ENCODE measurements at regions not wholly inside any gene's neighbourhood (a gene's known extent, or its start where the extent isn't known, plus 50 kb on each side); places are given as distances from the start of the nearest gene placed in this dataset.
"Not testable (repeated sequence)": the region's sequence is repeated elsewhere in the genome, so short reads cannot be mapped to it uniquely, and the experiment has no call there.

DNA sequence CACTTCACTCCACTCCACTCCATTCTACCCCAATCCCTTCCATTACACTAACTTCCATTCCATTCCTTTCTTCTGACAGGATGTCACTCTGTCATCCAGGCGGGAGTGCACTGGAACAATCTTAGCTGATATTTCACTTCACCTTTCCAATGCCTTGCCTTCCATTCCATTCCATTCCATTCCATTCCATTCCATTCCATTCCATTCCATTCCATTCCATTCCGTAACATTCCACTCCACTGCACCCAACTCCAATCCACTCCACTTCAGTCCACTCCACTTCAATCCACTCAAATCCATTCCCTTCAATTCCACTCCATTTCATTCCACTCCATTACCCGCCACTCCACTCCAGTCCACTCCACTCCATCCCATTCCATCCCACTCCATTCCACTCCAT lies 1099.4 kb downstream of the TSPY10 start:
- Histone ChIP-seq H2AFZ (ENCODE audit: low read depth, low read length) (no peak overlapping the region), H3K9me3 (replicated peaks; ENCODE audit: control insufficient read depth, insufficient read depth, low read depth, low read length) (no peaks in the 10 kb centered on the region), H3K27me3 (ENCODE audit: control insufficient read depth in 2 of 2, insufficient read depth in 2 of 2, low read length in 2 of 2) (no peaks in the 10 kb centered on the region), H3K4me3 (no peak overlapping the region), H3K9ac (ENCODE audit: insufficient read depth in 1 of 2, low read depth in 2 of 2, low read length in 2 of 2) (no peak overlapping the region), H4K20me1 (replicated peaks; ENCODE audit: control insufficient read depth, insufficient read depth, low read length) (no peaks in the 10 kb centered on the region), H3K79me2 (ENCODE audit: control insufficient read depth, insufficient read depth, low read length) (no peaks in the 10 kb centered on the region), H3K4me1 (replicated peaks in 1 of 2; ENCODE audit: control insufficient read depth in 2 of 2, insufficient read depth in 2 of 2, low read length in 2 of 2) (no peaks in the 10 kb centered on the region), H3K9me1 (ENCODE audit: control insufficient read depth, insufficient read depth, low read length) (no peaks in the 10 kb centered on the region), H3K36me3 (ENCODE audit: control insufficient read depth, insufficient read depth, low read length) (no peaks in the 10 kb centered on the region), H3K27ac (ENCODE audit: extremely low read depth, low read depth, low read length) (no peak overlapping the region), H3K4me2 (ENCODE audit: insufficient read depth, low read length) (no peak overlapping the region)
- intact Hi-C loops (cut with micrococcal nuclease) = no loop called here
- FAIRE-seq (no peak), ATAC-seq (no peak), DNase-seq (ENCODE audit: extremely low read depth in 1 of 4, low spot score in 3 of 4) (peak in 1 of 4 experiments; percentile 28)
- BruUV-seq (replicated peaks) = no TSS peak
- POLR2A ChIA-PET = no interaction called here
- CTCF ChIA-PET (ENCODE audit: low intra/inter-chr PET ratio) = no interaction called here
- no CpG with 5 or more reads among the region's 3 CpGs for WGBS (ENCODE audit: insufficient coverage, low coverage, missing lambda C conversion rate)
- TF ChIP-seq ZFP30 (CRISPR knock-in tag; IDR thresholded peaks at IDR 0.05; ENCODE audit: borderline replicate concordance) (no peak), ZNF586 (CRISPR knock-in tag; conservative IDR thresholded peaks at IDR 0.05) (no peak), MTF1 (CRISPR knock-in tag; IDR thresholded peaks at IDR 0.05; ENCODE audit: borderline replicate concordance) (no peak), ZNF589 (CRISPR knock-in tag; IDR thresholded peaks at IDR 0.05; ENCODE audit: low read depth) (no peak), ZNF41 (CRISPR knock-in tag; conservative IDR thresholded peaks at IDR 0.05) (no peak)
- TF ChIP-seq, protein P1, sequence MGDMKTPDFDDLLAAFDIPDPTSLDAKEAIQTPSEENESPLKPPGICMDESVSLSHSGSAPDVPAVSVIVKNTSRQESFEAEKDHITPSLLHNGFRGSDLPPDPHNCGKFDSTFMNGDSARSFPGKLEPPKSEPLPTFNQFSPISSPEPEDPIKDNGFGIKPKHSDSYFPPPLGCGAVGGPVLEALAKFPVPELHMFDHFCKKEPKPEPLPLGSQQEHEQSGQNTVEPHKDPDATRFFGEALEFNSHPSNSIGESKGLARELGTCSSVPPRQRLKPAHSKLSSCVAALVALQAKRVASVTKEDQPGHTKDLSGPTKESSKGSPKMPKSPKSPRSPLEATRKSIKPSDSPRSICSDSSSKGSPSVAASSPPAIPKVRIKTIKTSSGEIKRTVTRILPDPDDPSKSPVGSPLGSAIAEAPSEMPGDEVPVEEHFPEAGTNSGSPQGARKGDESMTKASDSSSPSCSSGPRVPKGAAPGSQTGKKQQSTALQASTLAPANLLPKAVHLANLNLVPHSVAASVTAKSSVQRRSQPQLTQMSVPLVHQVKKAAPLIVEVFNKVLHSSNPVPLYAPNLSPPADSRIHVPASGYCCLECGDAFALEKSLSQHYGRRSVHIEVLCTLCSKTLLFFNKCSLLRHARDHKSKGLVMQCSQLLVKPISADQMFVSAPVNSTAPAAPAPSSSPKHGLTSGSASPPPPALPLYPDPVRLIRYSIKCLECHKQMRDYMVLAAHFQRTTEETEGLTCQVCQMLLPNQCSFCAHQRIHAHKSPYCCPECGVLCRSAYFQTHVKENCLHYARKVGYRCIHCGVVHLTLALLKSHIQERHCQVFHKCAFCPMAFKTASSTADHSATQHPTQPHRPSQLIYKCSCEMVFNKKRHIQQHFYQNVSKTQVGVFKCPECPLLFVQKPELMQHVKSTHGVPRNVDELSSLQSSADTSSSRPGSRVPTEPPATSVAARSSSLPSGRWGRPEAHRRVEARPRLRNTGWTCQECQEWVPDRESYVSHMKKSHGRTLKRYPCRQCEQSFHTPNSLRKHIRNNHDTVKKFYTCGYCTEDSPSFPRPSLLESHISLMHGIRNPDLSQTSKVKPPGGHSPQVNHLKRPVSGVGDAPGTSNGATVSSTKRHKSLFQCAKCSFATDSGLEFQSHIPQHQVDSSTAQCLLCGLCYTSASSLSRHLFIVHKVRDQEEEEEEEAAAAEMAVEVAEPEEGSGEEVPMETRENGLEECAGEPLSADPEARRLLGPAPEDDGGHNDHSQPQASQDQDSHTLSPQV (IDR thresholded peaks at IDR 0.05) = no peak
- in situ Hi-C loops (cut with MboI) = no loop called here

DNA sequence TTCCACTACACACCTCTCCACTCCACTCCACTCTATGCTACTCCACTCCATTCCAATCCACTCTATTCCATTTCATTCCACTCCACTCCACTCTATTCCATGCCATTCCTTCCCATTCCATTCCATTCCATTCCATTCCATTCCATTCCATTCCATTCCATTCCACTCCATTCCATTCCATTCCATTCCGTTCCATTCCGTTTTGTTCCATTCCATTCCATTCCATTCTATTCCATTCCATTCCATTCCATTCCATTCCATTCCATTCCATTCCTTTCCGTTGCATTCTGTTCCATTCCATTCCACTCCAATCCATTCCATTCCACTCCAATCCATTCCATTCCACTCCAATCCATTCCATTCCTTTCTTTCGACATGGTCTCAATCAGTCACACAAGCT lies 1121.1 kb downstream of the TSPY10 start:
- H3K4me1 ChIP-seq (replicated peaks in 1 of 2; ENCODE audit: control insufficient read depth in 2 of 2, insufficient read depth in 2 of 2, low read length in 2 of 2); FAIRE-seq; H3K4me2 ChIP-seq (ENCODE audit: insufficient read depth, low read length); H3K4me3 ChIP-seq; H3K9me3 ChIP-seq (replicated peaks; ENCODE audit: control insufficient read depth, insufficient read depth, low read depth, low read length); POLR2A ChIA-PET; H3K9ac ChIP-seq (ENCODE audit: insufficient read depth in 1 of 2, low read depth in 2 of 2, low read length in 2 of 2); H3K9me1 ChIP-seq (ENCODE audit: control insufficient read depth, insufficient read depth, low read length); H2AFZ ChIP-seq (ENCODE audit: low read depth, low read length); BruUV-seq (replicated peaks); DNase-seq (ENCODE audit: extremely low read depth in 1 of 4, low spot score in 3 of 4); H3K79me2 ChIP-seq (ENCODE audit: control insufficient read depth, insufficient read depth, low read length); H3K27me3 ChIP-seq (ENCODE audit: control insufficient read depth in 2 of 2, insufficient read depth in 2 of 2, low read length in 2 of 2); intact Hi-C loops (cut with micrococcal nuclease); CTCF ChIA-PET (ENCODE audit: low intra/inter-chr PET ratio); H3K36me3 ChIP-seq (ENCODE audit: control insufficient read depth, insufficient read depth, low read length); H4K20me1 ChIP-seq (replicated peaks; ENCODE audit: control insufficient read depth, insufficient read depth, low read length); ATAC-seq; in situ Hi-C loops (cut with MboI); H3K27ac ChIP-seq (ENCODE audit: extremely low read depth, low read depth, low read length): not testable (repeated sequence)
- WGBS (ENCODE audit: insufficient coverage, low coverage, missing lambda C conversion rate) = no CpG with 5 or more reads among the region's 4 CpGs

DNA sequence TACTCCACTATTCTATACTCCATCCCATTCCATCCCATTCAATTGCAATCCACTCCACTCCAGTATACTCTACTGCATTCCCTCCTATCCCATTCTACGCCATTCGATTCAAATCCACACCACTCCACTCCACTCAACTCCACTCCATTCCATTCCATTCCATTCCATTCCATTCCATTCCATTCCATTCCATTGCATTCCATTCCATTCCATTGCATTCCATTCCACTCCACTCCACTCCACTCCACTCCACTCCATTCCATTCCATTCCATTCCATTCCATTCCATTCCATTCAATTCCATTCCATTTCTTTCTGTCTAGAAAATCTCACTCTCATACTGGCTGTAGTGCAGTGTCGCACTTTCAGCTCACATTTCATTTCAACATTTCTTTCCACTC lies 1129.4 kb downstream of the TSPY10 start:
- H3K4me3 ChIP-seq; H3K27me3 ChIP-seq (ENCODE audit: control insufficient read depth in 2 of 2, insufficient read depth in 2 of 2, low read length in 2 of 2); DNase-seq (ENCODE audit: extremely low read depth in 1 of 4, low spot score in 3 of 4); H3K9ac ChIP-seq (ENCODE audit: insufficient read depth in 1 of 2, low read depth in 2 of 2, low read length in 2 of 2); in situ Hi-C loops (cut with MboI); H3K4me1 ChIP-seq (replicated peaks in 1 of 2; ENCODE audit: control insufficient read depth in 2 of 2, insufficient read depth in 2 of 2, low read length in 2 of 2); H3K9me1 ChIP-seq (ENCODE audit: control insufficient read depth, insufficient read depth, low read length); H3K27ac ChIP-seq (ENCODE audit: extremely low read depth, low read depth, low read length); H3K79me2 ChIP-seq (ENCODE audit: control insufficient read depth, insufficient read depth, low read length); H2AFZ ChIP-seq (ENCODE audit: low read depth, low read length); FAIRE-seq; H3K9me3 ChIP-seq (replicated peaks; ENCODE audit: control insufficient read depth, insufficient read depth, low read depth, low read length); H4K20me1 ChIP-seq (replicated peaks; ENCODE audit: control insufficient read depth, insufficient read depth, low read length); H3K36me3 ChIP-seq (ENCODE audit: control insufficient read depth, insufficient read depth, low read length); POLR2A ChIA-PET; BruUV-seq (replicated peaks); H3K4me2 ChIP-seq (ENCODE audit: insufficient read depth, low read length); intact Hi-C loops (cut with micrococcal nuclease); ATAC-seq; CTCF ChIA-PET (ENCODE audit: low intra/inter-chr PET ratio): not testable (repeated sequence)
- no CpG with 5 or more reads among the region's 3 CpGs for WGBS (ENCODE audit: insufficient coverage, low coverage, missing lambda C conversion rate)
